ENCODE measurements at regions not wholly inside any gene's neighbourhood (a gene's known extent, or its start where the extent isn't known, plus 50 kb on each side); places are given as distances from the start of the nearest gene placed in this dataset.

DNA sequence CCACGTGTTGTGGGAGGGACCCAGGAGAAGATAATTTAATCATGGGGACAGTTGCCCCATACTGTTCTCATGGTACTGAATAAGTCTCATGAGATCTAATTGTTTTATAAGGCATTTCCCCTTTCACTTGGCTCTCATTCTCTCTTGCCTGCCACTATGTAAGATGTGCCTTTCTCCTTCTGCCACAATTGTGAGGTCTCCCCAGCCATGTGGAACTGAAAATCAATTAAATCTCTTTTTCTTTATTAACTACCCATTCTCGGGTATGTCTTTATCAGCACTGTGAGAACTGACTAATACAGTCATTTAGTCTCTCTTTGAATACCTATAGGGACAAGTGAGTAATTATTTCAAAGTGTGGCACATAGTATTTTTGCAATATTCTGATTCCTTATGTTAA lies 269.2 kb upstream of the SMARCA2 start:
- no peak for TF ChIP-seq GATA3 (IDR thresholded peaks at IDR 0.05; ENCODE audit: low read depth, low read length)
- no peak for TF ChIP-seq GATA2 (IDR thresholded peaks at IDR 0.05; ENCODE audit: low read depth, low read length)
